A549 (cell line): ENCODE measurements at regions not wholly inside any gene's neighbourhood (a gene's known extent, or its start where the extent isn't known, plus 50 kb on each side); places are given as distances from the start of the nearest gene placed in this dataset.

Experiments used
- BHLHE40 ChIP-seq: IDR thresholded peaks from 2 replicates; pipeline ENCODE4 v1.6.1; 2012; ENCODE audit warnings: low read depth, low read length, inconsistent platforms
- CHD4 ChIP-seq: fragments of 200-600 bp; sonication (generic); IDR thresholded peaks from 2 replicates; pipeline ENCODE4 v1.6.1; 2016; ENCODE audit warnings: antibody characterized with exemption, mild to moderate bottlenecking, borderline replicate concordance
- HEYL ChIP-seq: fragments of 250-450 bp; sonication (Bioruptor Pico); IDR thresholded peaks from 2 replicates; pipeline ENCODE4 v1.8.0; 2021; ENCODE audit warnings: mild to moderate bottlenecking, moderate library complexity
- KDM1A ChIP-seq: fragments of 200-600 bp; sonication (generic); IDR thresholded peaks from 2 replicates; pipeline ENCODE4 v1.6.1; 2016; ENCODE audit warnings: low read depth, mild to moderate bottlenecking
- MYC ChIP-seq: IDR thresholded peaks from 2 replicates; pipeline ENCODE4 v1.6.1; 2012; ENCODE audit warnings: mild to moderate bottlenecking, inconsistent platforms, low read length, improper control_type of control experiment, borderline replicate concordance
- POLR2A ChIP-seq: IDR thresholded peaks from 2 replicates; pipeline ENCODE4 v1.6.1; 2012; ENCODE audit warnings: mild to moderate bottlenecking, low read length
- RAD21 ChIP-seq, 2 experiments: fragments of >200 bp in 1 of 2; sonication (Bioruptor Twin) in 1 of 2; formaldehyde crosslinking in 1 of 2; IDR thresholded peaks in 1 of 2; conservative IDR thresholded peaks in 1 of 2; 2 replicates in 1 of 2; 3 replicates in 1 of 2; pipeline ENCODE4 v1.6.1; 2012 to 2018; ENCODE audit warnings: inconsistent platforms in 1 of 2
- TP53 ChIP-seq: fragments of 250-450 bp; sonication (Bioruptor Pico); IDR thresholded peaks from 2 replicates; pipeline ENCODE4 v1.5.0; 2021; ENCODE audit warnings: mild to moderate bottlenecking, moderate library complexity
- TF ChIP-seq, protein P1 (sequence below): fragments of >200 bp; sonication (Bioruptor Twin); formaldehyde crosslinking; IDR thresholded peaks from 3 replicates; pipeline ENCODE4 v1.5.1; 2016
- TF ChIP-seq, protein P2 (sequence below): IDR thresholded peaks from 2 replicates; pipeline ENCODE4 v1.6.1; 2012
- TF ChIP-seq, protein P3 (sequence below): fragments of 200-600 bp; sonication (generic); IDR thresholded peaks from 2 replicates; pipeline ENCODE4 v1.6.1; 2016; ENCODE audit warnings: antibody characterized with exemption, mild to moderate bottlenecking, moderate library complexity

DNA sequence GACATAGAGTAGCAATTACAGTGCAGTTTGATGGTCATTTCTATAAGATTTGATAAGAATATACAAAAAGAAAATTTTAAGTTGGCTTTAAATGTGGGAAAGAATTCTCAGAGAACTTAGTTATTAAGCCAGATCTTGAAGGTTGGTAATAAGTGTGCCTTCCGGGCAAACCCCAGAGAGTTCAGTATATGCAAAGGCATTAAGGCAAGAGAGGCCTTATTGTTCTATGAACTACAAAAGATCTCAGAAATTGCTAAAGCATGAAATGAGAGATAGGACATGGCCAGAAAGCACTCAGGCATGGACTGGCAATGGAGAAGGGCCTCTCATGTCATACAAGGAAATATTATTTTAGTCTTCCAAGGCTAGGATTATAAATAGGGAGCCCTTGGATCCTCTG is 390.2 kb upstream of the C1orf87 start:
- TF ChIP-seq, protein P1, sequence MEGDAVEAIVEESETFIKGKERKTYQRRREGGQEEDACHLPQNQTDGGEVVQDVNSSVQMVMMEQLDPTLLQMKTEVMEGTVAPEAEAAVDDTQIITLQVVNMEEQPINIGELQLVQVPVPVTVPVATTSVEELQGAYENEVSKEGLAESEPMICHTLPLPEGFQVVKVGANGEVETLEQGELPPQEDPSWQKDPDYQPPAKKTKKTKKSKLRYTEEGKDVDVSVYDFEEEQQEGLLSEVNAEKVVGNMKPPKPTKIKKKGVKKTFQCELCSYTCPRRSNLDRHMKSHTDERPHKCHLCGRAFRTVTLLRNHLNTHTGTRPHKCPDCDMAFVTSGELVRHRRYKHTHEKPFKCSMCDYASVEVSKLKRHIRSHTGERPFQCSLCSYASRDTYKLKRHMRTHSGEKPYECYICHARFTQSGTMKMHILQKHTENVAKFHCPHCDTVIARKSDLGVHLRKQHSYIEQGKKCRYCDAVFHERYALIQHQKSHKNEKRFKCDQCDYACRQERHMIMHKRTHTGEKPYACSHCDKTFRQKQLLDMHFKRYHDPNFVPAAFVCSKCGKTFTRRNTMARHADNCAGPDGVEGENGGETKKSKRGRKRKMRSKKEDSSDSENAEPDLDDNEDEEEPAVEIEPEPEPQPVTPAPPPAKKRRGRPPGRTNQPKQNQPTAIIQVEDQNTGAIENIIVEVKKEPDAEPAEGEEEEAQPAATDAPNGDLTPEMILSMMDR = no peak
- TF ChIP-seq, protein P2, sequence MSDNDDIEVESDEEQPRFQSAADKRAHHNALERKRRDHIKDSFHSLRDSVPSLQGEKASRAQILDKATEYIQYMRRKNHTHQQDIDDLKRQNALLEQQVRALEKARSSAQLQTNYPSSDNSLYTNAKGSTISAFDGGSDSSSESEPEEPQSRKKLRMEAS = no peak
- TF ChIP-seq TP53 (CRISPR knock-in tag) (no peak), POLR2A (no peak), KDM1A (no peak), MYC (no peak), HEYL (CRISPR knock-in tag) (no peak), RAD21 (conservative IDR thresholded peaks at IDR 0.05 in 1 of 2, IDR thresholded peaks at IDR 0.05 in 1 of 2) (no peak), CHD4 (no peak), BHLHE40 (no peak)
- TF ChIP-seq, protein P3, sequence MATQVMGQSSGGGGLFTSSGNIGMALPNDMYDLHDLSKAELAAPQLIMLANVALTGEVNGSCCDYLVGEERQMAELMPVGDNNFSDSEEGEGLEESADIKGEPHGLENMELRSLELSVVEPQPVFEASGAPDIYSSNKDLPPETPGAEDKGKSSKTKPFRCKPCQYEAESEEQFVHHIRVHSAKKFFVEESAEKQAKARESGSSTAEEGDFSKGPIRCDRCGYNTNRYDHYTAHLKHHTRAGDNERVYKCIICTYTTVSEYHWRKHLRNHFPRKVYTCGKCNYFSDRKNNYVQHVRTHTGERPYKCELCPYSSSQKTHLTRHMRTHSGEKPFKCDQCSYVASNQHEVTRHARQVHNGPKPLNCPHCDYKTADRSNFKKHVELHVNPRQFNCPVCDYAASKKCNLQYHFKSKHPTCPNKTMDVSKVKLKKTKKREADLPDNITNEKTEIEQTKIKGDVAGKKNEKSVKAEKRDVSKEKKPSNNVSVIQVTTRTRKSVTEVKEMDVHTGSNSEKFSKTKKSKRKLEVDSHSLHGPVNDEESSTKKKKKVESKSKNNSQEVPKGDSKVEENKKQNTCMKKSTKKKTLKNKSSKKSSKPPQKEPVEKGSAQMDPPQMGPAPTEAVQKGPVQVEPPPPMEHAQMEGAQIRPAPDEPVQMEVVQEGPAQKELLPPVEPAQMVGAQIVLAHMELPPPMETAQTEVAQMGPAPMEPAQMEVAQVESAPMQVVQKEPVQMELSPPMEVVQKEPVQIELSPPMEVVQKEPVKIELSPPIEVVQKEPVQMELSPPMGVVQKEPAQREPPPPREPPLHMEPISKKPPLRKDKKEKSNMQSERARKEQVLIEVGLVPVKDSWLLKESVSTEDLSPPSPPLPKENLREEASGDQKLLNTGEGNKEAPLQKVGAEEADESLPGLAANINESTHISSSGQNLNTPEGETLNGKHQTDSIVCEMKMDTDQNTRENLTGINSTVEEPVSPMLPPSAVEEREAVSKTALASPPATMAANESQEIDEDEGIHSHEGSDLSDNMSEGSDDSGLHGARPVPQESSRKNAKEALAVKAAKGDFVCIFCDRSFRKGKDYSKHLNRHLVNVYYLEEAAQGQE = no peak
